GM18526 (cell line): ENCODE measurements at regions not wholly inside any gene's neighbourhood (a gene's known extent, or its start where the extent isn't known, plus 50 kb on each side); places are given as distances from the start of the nearest gene placed in this dataset.

ENCODE experiments used
- POLR2A ChIP-seq: IDR thresholded peaks from 3 replicates; pipeline ENCODE4 v1.6.1; 2011; ENCODE audit not compliant: insufficient read length; ENCODE audit errors: extremely low read depth

- TF ChIP-seq POLR2A: no peak
Measured at GRCh38 chr16:9176547-9177418, 85.3 kb downstream of the HAPSTR1 start.

- TF ChIP-seq POLR2A: no peak
Measured at GRCh38 chr16:9177861-9178260, 86.4 kb downstream of the HAPSTR1 start.

- TF ChIP-seq POLR2A: no peak
Measured at GRCh38 chr16:9183682-9184353, 92.4 kb downstream of the HAPSTR1 start.

- no peak for TF ChIP-seq POLR2A
Measured at GRCh38 chr16:9184354-9184690, 92.9 kb downstream of the HAPSTR1 start.

- no peak for TF ChIP-seq POLR2A
Measured at GRCh38 chr16:9185381-9185780, 93.9 kb downstream of the HAPSTR1 start.

GRCh38 chr16:9186061-9186460 lies 94.6 kb downstream of the HAPSTR1 start:
- TF ChIP-seq POLR2A: no peak

GRCh38 chr16:9188721-9189120 lies 97.3 kb downstream of the HAPSTR1 start:
- TF ChIP-seq POLR2A: no peak

- no peak for TF ChIP-seq POLR2A
Measured at GRCh38 chr16:9191274-9191850, 99.9 kb downstream of the HAPSTR1 start.

GRCh38 chr16:9192746-9193145 lies 101.3 kb downstream of the HAPSTR1 start:
- no peak for TF ChIP-seq POLR2A

GRCh38 chr16:9195287-9195686 lies 103.8 kb downstream of the HAPSTR1 start:
- TF ChIP-seq POLR2A: no peak

GRCh38 chr16:9197957-9198661 lies 106.7 kb downstream of the HAPSTR1 start:
- no peak for TF ChIP-seq POLR2A

GRCh38 chr16:9199311-9199710 lies 107.9 kb downstream of the HAPSTR1 start:
- TF ChIP-seq POLR2A: no peak

- TF ChIP-seq POLR2A: no peak
Measured at GRCh38 chr16:9199751-9200150, 108.3 kb downstream of the HAPSTR1 start.

GRCh38 chr16:9203956-9204355 lies 112.5 kb downstream of the HAPSTR1 start:
- TF ChIP-seq POLR2A: no peak

GRCh38 chr16:9205661-9206060 lies 114.2 kb downstream of the HAPSTR1 start:
- TF ChIP-seq POLR2A: no peak

GRCh38 chr16:9206156-9206555 lies 114.7 kb downstream of the HAPSTR1 start:
- no peak for TF ChIP-seq POLR2A
